ENCODE measurements at regions not wholly inside any gene's neighbourhood (a gene's known extent, or its start where the extent isn't known, plus 50 kb on each side); places are given as distances from the start of the nearest gene placed in this dataset.

- intact Hi-C loops (cut with DNase I, micrococcal nuclease) = no loop called here
- ATAC-seq = no peak
- no peaks in the 10 kb centered on the region for H3K9me3 ChIP-seq
- TF ChIP-seq, protein P1, sequence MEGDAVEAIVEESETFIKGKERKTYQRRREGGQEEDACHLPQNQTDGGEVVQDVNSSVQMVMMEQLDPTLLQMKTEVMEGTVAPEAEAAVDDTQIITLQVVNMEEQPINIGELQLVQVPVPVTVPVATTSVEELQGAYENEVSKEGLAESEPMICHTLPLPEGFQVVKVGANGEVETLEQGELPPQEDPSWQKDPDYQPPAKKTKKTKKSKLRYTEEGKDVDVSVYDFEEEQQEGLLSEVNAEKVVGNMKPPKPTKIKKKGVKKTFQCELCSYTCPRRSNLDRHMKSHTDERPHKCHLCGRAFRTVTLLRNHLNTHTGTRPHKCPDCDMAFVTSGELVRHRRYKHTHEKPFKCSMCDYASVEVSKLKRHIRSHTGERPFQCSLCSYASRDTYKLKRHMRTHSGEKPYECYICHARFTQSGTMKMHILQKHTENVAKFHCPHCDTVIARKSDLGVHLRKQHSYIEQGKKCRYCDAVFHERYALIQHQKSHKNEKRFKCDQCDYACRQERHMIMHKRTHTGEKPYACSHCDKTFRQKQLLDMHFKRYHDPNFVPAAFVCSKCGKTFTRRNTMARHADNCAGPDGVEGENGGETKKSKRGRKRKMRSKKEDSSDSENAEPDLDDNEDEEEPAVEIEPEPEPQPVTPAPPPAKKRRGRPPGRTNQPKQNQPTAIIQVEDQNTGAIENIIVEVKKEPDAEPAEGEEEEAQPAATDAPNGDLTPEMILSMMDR (IDR thresholded peaks at IDR 0.05) = no peak
- no peak for DNase-seq
- H3K4me1 ChIP-seq (ENCODE audit: low read depth) = no peaks in the 10 kb centered on the region
- no peak overlapping the region for H3K4me3 ChIP-seq
- no peaks in the 10 kb centered on the region for H3K36me3 ChIP-seq (ENCODE audit: low read depth)
Measured at GRCh38 chr11:23425381-23425780, 565.1 kb upstream of the CCDC179 start.

DNA sequence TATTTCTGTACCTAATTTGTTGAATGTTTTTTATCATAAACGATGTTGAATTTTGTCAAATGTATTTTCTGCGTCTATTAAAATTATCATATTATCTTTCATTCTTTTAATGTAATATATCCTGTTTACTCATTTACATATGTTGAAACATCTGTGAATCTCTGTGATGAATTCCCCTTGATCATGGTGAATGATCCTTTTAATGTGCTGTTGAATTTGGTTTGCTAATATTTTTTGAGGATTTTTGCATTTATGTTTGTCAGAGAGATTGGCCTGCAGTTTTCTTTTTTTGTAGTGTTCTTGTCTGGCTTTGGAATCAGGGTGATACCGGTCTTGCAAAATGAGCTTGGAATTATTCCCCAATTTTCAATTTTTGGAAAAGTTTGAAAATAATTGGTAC is 569.3 kb upstream of the CCDC179 start:
- no peak for ATAC-seq
- Histone ChIP-seq H3K4me3 (no peak overlapping the region), H3K4me1 (ENCODE audit: low read depth) (no peaks in the 10 kb centered on the region), H3K9me3 (no peaks in the 10 kb centered on the region), H3K36me3 (ENCODE audit: low read depth) (no peaks in the 10 kb centered on the region)
- TF ChIP-seq, protein P1 (IDR thresholded peaks at IDR 0.05) = no peak
- intact Hi-C loops (cut with DNase I, micrococcal nuclease) = no loop called here
- DNase-seq = no peak

DNA sequence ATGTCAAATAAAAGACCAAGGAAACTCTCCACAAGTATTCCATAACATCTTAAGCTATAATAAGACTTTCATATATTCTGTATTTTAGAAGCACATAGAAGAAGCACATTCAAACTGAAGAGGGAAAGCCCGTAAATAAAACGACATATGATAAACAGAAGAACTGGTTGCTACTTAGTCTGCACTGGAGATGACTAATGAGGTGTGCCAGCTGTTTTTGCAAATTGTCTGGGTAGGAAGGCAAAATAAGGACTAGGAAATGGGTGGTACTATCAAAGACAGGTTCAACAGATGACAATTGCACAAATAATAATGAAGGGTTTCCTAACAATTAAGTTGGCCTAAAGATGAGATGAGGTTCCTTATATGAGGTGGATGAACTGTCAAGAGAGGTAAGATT is 593.2 kb upstream of the CCDC179 start:
- Histone ChIP-seq H3K4me1 (ENCODE audit: low read depth) (no peaks in the 10 kb centered on the region), H3K36me3 (ENCODE audit: low read depth) (no peaks in the 10 kb centered on the region), H3K9me3 (no peaks in the 10 kb centered on the region), H3K4me3 (no peak overlapping the region)
- intact Hi-C loops (cut with DNase I, micrococcal nuclease) = no loop called here
- TF ChIP-seq, protein P1 (IDR thresholded peaks at IDR 0.05) = no peak
- DNase-seq (no peak), ATAC-seq (no peak)

GRCh38 chr11:23455321-23455891 is 595.1 kb upstream of the CCDC179 start:
- ATAC-seq (no peak), DNase-seq (no peak)
- TF ChIP-seq, protein P1 (IDR thresholded peaks at IDR 0.05) = no peak
- intact Hi-C loops (cut with DNase I, micrococcal nuclease) = no loop called here
- no peaks in the 10 kb centered on the region for H3K36me3 ChIP-seq (ENCODE audit: low read depth)
- H3K9me3 ChIP-seq = no peaks in the 10 kb centered on the region
- H3K4me1 ChIP-seq (ENCODE audit: low read depth) = no peaks in the 10 kb centered on the region
- H3K4me3 ChIP-seq = no peak overlapping the region

- ATAC-seq = no peak
- DNase-seq = no peak
- TF ChIP-seq, protein P1 (IDR thresholded peaks at IDR 0.05) = no peak
- Histone ChIP-seq H3K4me3 (no peak overlapping the region), H3K4me1 (ENCODE audit: low read depth) (no peaks in the 10 kb centered on the region), H3K9me3 (no peaks in the 10 kb centered on the region), H3K36me3 (ENCODE audit: low read depth) (no peaks in the 10 kb centered on the region)
- intact Hi-C loops (cut with DNase I, micrococcal nuclease) = no loop called here
Measured at GRCh38 chr11:23457641-23458040, 597.4 kb upstream of the CCDC179 start.

DNA sequence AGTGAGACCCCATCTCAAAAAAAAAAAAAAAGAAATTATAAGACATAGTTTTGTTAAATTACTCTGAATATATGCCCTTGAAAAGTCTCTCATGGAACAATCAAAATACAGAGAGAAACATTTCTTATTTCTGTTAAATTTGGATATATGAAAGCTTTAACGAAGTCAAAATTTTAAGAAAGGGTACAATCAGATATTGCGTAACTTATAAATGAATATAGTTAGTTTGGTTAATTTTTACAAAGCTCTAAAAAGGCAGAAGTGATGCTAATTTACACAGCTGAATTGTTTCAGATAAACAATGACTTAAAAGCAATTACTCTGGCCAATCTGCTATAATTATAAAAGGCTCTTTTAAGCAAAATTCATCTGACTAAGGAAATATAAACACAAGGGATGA is 611.6 kb upstream of the CCDC179 start:
- ATAC-seq = no peak
- intact Hi-C loops (cut with DNase I, micrococcal nuclease) = no loop called here
- no peaks in the 10 kb centered on the region for H3K36me3 ChIP-seq (ENCODE audit: low read depth)
- no peak overlapping the region for H3K4me3 ChIP-seq
- no peaks in the 10 kb centered on the region for H3K9me3 ChIP-seq
- no peaks in the 10 kb centered on the region for H3K4me1 ChIP-seq (ENCODE audit: low read depth)
- TF ChIP-seq, protein P1 (IDR thresholded peaks at IDR 0.05) = no peak
- DNase-seq = no peak
